IMR-90 (cell line): ENCODE measurements at regions not wholly inside any gene's neighbourhood (a gene's known extent, or its start where the extent isn't known, plus 50 kb on each side); places are given as distances from the start of the nearest gene placed in this dataset.

ENCODE experiments used
- ATAC-seq: fragments of 200-7000 bp; cut with Tn5 transposase; 2 replicates; pipeline ENCODE4 v1.9.1; 2020; ENCODE audit warnings: low read depth, mild to moderate bottlenecking, moderate library complexity
- BruUV-seq: library from RNA; stranded (reverse); fragments of 400-500 nt; replicated peaks from 2 replicates; lab custom pipeline; 2021; lab: Mats Ljungman, UMichigan
- CTCF ChIA-PET: fragments of 300-600 bp; formaldehyde crosslinking; extraction: SDS; loops from one replicate; lab custom pipeline; 2021; ENCODE audit warnings: antibody characterized with exemption; lab: Yijun Ruan, JAX
- POLR2A ChIA-PET: fragments of 300-600 bp; sonication (Branson Sonifier 250); formaldehyde crosslinking; loops from one replicate; lab custom pipeline; 2022; ENCODE audit warnings: antibody characterized with exemption; ENCODE audit not compliant: unreplicated experiment; lab: Charles Lee
- DNase-seq: peaks from one replicate; pipeline ENCODE4 v3.0.0; 2013
- H2AFZ ChIP-seq: replicated peaks from 2 replicates; pipeline ENCODE3; 2013; ENCODE audit warnings: low read length, mild to moderate bottlenecking; ENCODE audit not compliant: poor library complexity
- H2AK5ac ChIP-seq: 2 replicates; pipeline ENCODE4 v1.6.1; 2013; ENCODE audit warnings: low read depth, low read length, inconsistent platforms
- H2AK9ac ChIP-seq: replicated peaks from 2 replicates; pipeline ENCODE3; 2013; ENCODE audit warnings: mild to moderate bottlenecking, low read depth, low read length, moderate library complexity; ENCODE audit not compliant: poor library complexity
- H2BK120ac ChIP-seq: 2 replicates; pipeline ENCODE4 v1.6.1; 2013; ENCODE audit warnings: low read depth, low read length, inconsistent platforms
- H2BK15ac ChIP-seq: 3 replicates; pipeline ENCODE4 v1.6.1; 2013; ENCODE audit warnings: low read depth, low read length, inconsistent platforms
- H2BK20ac ChIP-seq: 2 replicates; pipeline ENCODE4 v1.6.1; 2013; ENCODE audit warnings: low read depth, mild to moderate bottlenecking, inconsistent platforms, low read length, moderate library complexity
- H2BK5ac ChIP-seq: 2 replicates; pipeline ENCODE4 v1.6.1; 2013; ENCODE audit warnings: mild to moderate bottlenecking, low read depth, low read length, inconsistent platforms; ENCODE audit not compliant: poor library complexity, severe bottlenecking
- H3K14ac ChIP-seq: replicated peaks from 2 replicates; pipeline ENCODE4 v1.6.1; 2013; ENCODE audit warnings: low read depth, low read length, inconsistent platforms
- H3K18ac ChIP-seq: 2 replicates; pipeline ENCODE4 v1.6.1; 2013; ENCODE audit warnings: low read depth, low read length, control low read depth
- H3K23ac ChIP-seq: 2 replicates; pipeline ENCODE4 v1.6.1; 2013; ENCODE audit warnings: low read depth, low read length, inconsistent platforms
- H3K27ac ChIP-seq: 2 replicates; pipeline ENCODE4 v1.5.1; 2013; ENCODE audit warnings: mild to moderate bottlenecking, control low read depth, low read length; ENCODE audit not compliant: insufficient read depth
- H3K27me3 ChIP-seq: 2 replicates; pipeline ENCODE4 v1.6.1; 2013; ENCODE audit warnings: low read length; ENCODE audit not compliant: control insufficient read depth, insufficient read depth
- H3K36me3 ChIP-seq: 2 replicates; pipeline ENCODE4 v1.6.1; 2013; ENCODE audit warnings: low read length, mixed read lengths; ENCODE audit not compliant: control insufficient read depth, insufficient read depth
- H3K4ac ChIP-seq: 2 replicates; pipeline ENCODE4 v1.6.1; 2013; ENCODE audit warnings: low read depth, low read length, inconsistent platforms
- H3K4me1 ChIP-seq: 2 replicates; pipeline ENCODE4 v1.6.1; 2013; ENCODE audit warnings: low read length, mixed read lengths; ENCODE audit not compliant: control insufficient read depth, insufficient read depth
- H3K4me2 ChIP-seq: 2 replicates; pipeline ENCODE4 v1.6.1; 2013; ENCODE audit warnings: low read depth, mild to moderate bottlenecking, control low read depth, low read length, moderate library complexity
- H3K4me3 ChIP-seq: 2 replicates; pipeline ENCODE4 v1.5.1; 2013; ENCODE audit warnings: low read depth, mild to moderate bottlenecking, control low read depth, low read length, moderate library complexity; ENCODE audit not compliant: insufficient read depth
- H3K56ac ChIP-seq: 2 replicates; pipeline ENCODE4 v1.6.1; 2013; ENCODE audit warnings: low read length, inconsistent platforms; ENCODE audit not compliant: insufficient read depth; ENCODE audit errors: extremely low read depth
- H3K79me1 ChIP-seq, 2 experiments: 2 replicates each; pipeline ENCODE4 v1.6.1; 2013; ENCODE audit warnings: low read length in 2 of 2, inconsistent platforms in 1 of 2, low read depth in 1 of 2
- H3K9ac ChIP-seq: 2 replicates; pipeline ENCODE4 v1.6.1; 2013; ENCODE audit warnings: low read depth, low read length, control low read depth
- H3K9me1 ChIP-seq: 2 replicates; pipeline ENCODE4 v1.6.1; 2013; ENCODE audit warnings: low read length, inconsistent platforms; ENCODE audit not compliant: insufficient read depth
- H3K9me3 ChIP-seq: 2 replicates; pipeline ENCODE4 v1.6.1; 2013; ENCODE audit warnings: low read length; ENCODE audit not compliant: control insufficient read depth, insufficient read depth
- H4K20me1 ChIP-seq: 2 replicates; pipeline ENCODE4 v1.6.1; 2013; ENCODE audit warnings: low read length, inconsistent platforms; ENCODE audit not compliant: insufficient read depth
- H4K5ac ChIP-seq: 2 replicates; pipeline ENCODE4 v1.6.1; 2013; ENCODE audit warnings: mild to moderate bottlenecking, low read depth, low read length, control low read depth
- H4K8ac ChIP-seq, 2 experiments: 2 replicates each; pipeline ENCODE4 v1.6.1; 2013; ENCODE audit warnings: low read depth in 2 of 2, low read length in 2 of 2, control low read depth in 1 of 2, inconsistent platforms in 1 of 2
- H4K91ac ChIP-seq: 2 replicates; pipeline ENCODE4 v1.6.1; 2013; ENCODE audit warnings: low read depth, low read length, inconsistent platforms; ENCODE audit not compliant: insufficient read depth
- CHD1 ChIP-seq: IDR thresholded peaks from 2 replicates; pipeline ENCODE4 v1.6.1; 2012; ENCODE audit warnings: low read depth, low read length, improper control_type of control experiment
- MAZ ChIP-seq: IDR thresholded peaks from 2 replicates; pipeline ENCODE4 v1.6.1; 2012; ENCODE audit warnings: low read depth, mild to moderate bottlenecking, low read length, improper control_type of control experiment, moderate library complexity, borderline replicate concordance
- POLR2A ChIP-seq: IDR thresholded peaks from 2 replicates; pipeline ENCODE4 v1.6.1; 2012; ENCODE audit warnings: mild to moderate bottlenecking, low read depth, low read length
- RFX5 ChIP-seq: IDR thresholded peaks from 2 replicates; pipeline ENCODE4 v1.8.0; 2012; ENCODE audit warnings: low read depth, mild to moderate bottlenecking, low read length, moderate library complexity
- WGBS, 2 experiments: methylation state at CpG; one replicate each; pipeline versions ENCODE4 v1.1.5 to v1.1.7; 2013; ENCODE audit warnings: missing lambda C conversion rate in 2 of 2; ENCODE audit not compliant: insufficient read length in 1 of 2; ENCODE audit errors: extremely low coverage in 2 of 2; 5-methylcytosine and 5-hydroxymethylcytosine counted together
- dilution Hi-C: fragments of 300-500 bp; cut with HindIII; formaldehyde crosslinking; loops from one replicate; pipeline ENCODE4 v1.14.3; 2018; ENCODE audit warnings: low sequenced_read_pairs; ENCODE audit not compliant: unreplicated experiment
- in situ Hi-C: fragments of 300-500 bp; cut with MboI; formaldehyde crosslinking; loops from 3 replicates; pipeline ENCODE4 v1.14.3; 2019; ENCODE audit warnings: low sequenced_read_pairs, inconsistent platforms, mixed read lengths
- intact Hi-C: fragments of 100-400 bp; cut with micrococcal nuclease; formaldehyde crosslinking; loops from 2 replicates; pipeline ENCODE4 v1.10.0; 2022
- TF ChIP-seq, protein P1 (sequence below): fragments of 150-350 bp; IDR thresholded peaks from 2 replicates; pipeline ENCODE4 v1.6.1; 2017; ENCODE audit warnings: mild to moderate bottlenecking, antibody characterized with exemption, low read length, low read depth

DNA sequence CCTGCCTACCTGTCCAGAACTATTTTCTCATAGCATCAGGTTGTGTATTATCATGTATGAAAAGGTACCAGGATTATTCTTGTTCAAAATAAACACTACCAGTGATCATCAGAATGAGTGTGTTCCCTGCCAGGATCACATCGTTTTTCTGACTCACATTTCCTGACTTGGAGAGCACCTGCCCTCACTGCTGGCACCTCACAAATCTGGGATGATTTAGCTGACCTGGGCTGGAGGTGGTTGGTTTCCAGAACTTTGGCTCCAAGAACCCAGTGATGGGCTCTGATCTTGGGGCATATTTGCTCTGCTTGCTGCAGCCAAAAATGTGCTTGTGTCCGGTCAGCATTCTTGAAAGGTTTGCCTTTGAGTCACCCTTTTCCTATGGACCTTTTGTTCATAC is 836.3 kb upstream of the ACVR2A start:
- Histone ChIP-seq H3K4me2 (no peak overlapping the region), H3K36me3 (no peaks in the 10 kb centered on the region), H4K91ac (no peak overlapping the region), H3K9ac (no peak overlapping the region), H3K9me1 (no peaks in the 10 kb centered on the region), H3K27me3 (no peaks in the 10 kb centered on the region), H3K4me1 (peaks cover 2% of the 10 kb centered on the region; the same call in 1 of the 2 replicates), H3K27ac (no peak overlapping the region), H3K9me3 (no peaks in the 10 kb centered on the region), H3K14ac (no peak overlapping the region), H3K79me1 (no peaks in the 10 kb centered on the region), H2AK5ac (no peak overlapping the region), H2BK20ac (no peak overlapping the region), H2BK15ac (no peak overlapping the region), H4K8ac (no peak overlapping the region), H2BK120ac (no peak overlapping the region), H2AK9ac (no peak overlapping the region), H2BK5ac (no peak overlapping the region), H3K23ac (no peak overlapping the region), H4K5ac (no peak overlapping the region; the same call in 1 of the 2 replicates), H3K18ac (no peak overlapping the region; the same call in 1 of the 2 replicates), H3K4me3 (no peak overlapping the region), H2AFZ (no peak overlapping the region), H4K20me1 (no peaks in the 10 kb centered on the region), H3K56ac (no peak overlapping the region), H3K4ac (no peak overlapping the region)
- intact Hi-C loops, result no loop called here
- DNase-seq (no peak), ATAC-seq (no peak)
- 40% methylated on average over 1 of the region's 2 CpGs; no CpG with 5 or more reads in 1 of the 2 experiments for WGBS, 2 experiments
- no TSS peak for BruUV-seq
- ChIA-PET CTCF (no interaction called here), POLR2A (no interaction called here)
- dilution Hi-C loops, result no loop called here
- TF ChIP-seq CHD1 (no peak), MAZ (no peak), RFX5 (no peak), POLR2A (no peak)
- TF ChIP-seq, protein P1, sequence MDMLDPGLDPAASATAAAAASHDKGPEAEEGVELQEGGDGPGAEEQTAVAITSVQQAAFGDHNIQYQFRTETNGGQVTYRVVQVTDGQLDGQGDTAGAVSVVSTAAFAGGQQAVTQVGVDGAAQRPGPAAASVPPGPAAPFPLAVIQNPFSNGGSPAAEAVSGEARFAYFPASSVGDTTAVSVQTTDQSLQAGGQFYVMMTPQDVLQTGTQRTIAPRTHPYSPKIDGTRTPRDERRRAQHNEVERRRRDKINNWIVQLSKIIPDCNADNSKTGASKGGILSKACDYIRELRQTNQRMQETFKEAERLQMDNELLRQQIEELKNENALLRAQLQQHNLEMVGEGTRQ, result no peak
- in situ Hi-C loops, result no loop called here
